ENCODE measurements at regions not wholly inside any gene's neighbourhood (a gene's known extent, or its start where the extent isn't known, plus 50 kb on each side); places are given as distances from the start of the nearest gene placed in this dataset.
A peak's percentile ranks its signal among the peaks of the same experiment; 100 is the strongest.

DNA sequence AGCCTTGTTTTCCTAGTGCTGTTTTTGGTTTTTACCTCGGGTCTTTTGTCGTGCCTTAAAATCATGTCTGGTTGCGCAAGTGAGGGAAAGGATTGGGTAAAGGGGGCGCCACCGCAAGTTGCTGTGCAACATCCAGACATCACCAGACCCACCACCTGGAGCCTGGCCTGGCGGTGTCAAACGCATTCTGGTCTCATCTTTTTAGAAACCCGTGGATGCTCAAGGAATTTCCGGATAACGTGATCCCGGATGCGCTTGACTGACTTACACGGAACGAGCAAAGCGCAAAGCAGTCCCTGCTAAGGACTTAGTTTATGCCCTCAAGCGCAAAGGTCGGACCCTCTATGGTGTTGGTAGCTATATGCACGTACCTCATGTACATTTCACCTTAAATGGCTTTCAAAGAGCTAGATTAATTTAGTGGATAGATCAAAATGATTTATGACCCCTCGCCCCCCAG is 105.2 kb downstream of the OR2B2 start (continued):
- TF ChIP-seq ZNF703 (CRISPR knock-in tag; IDR thresholded peaks at IDR 0.05; ENCODE audit: borderline replicate concordance) (no peak; the same call in 1 of the 2 replicates), MEIS1 (CRISPR knock-in tag; IDR thresholded peaks at IDR 0.05; ENCODE audit: borderline replicate concordance) (no peak), RFX3 (CRISPR knock-in tag; IDR thresholded peaks at IDR 0.05) (no peak), ZNF589 (CRISPR knock-in tag; conservative IDR thresholded peaks at IDR 0.05) (no peak), EEA1 (CRISPR knock-in tag; IDR thresholded peaks at IDR 0.05; ENCODE audit: borderline replicate concordance) (no peak), MED1 (CRISPR knock-in tag; IDR thresholded peaks at IDR 0.05) (0 out of 2 replicates have a peak, but pooled peaks have one; percentile 25), ELF3 (CRISPR knock-in tag; IDR thresholded peaks at IDR 0.05) (no peak), ELF4 (CRISPR knock-in tag; IDR thresholded peaks at IDR 0.05; ENCODE audit: borderline replicate concordance) (no peak), ZNF136 (CRISPR knock-in tag; IDR thresholded peaks at IDR 0.05; ENCODE audit: low read depth) (no peak), SALL1 (CRISPR knock-in tag; IDR thresholded peaks at IDR 0.05) (no peak), SSRP1 (CRISPR knock-in tag; IDR thresholded peaks at IDR 0.05) (no peak), ATF7 (IDR thresholded peaks at IDR 0.05) (no peak), ATF7 (CRISPR knock-in tag; IDR thresholded peaks at IDR 0.05) (no peak), ZNF616 (CRISPR knock-in tag; IDR thresholded peaks at IDR 0.05; ENCODE audit: low read depth) (no peak), LCORL (IDR thresholded peaks at IDR 0.05) (no peak), LCORL (CRISPR knock-in tag; IDR thresholded peaks at IDR 0.05) (peak; percentile 32; the same call in 1 of the 2 replicates), PAWR (CRISPR knock-in tag; IDR thresholded peaks at IDR 0.05; ENCODE audit: borderline replicate concordance) (no peak), MAFK (conservative IDR thresholded peaks at IDR 0.05 in 1 of 2, IDR thresholded peaks at IDR 0.05 in 1 of 2; ENCODE audit: low read length in 2 of 2) (no peak)
- TF ChIP-seq, protein P1, sequence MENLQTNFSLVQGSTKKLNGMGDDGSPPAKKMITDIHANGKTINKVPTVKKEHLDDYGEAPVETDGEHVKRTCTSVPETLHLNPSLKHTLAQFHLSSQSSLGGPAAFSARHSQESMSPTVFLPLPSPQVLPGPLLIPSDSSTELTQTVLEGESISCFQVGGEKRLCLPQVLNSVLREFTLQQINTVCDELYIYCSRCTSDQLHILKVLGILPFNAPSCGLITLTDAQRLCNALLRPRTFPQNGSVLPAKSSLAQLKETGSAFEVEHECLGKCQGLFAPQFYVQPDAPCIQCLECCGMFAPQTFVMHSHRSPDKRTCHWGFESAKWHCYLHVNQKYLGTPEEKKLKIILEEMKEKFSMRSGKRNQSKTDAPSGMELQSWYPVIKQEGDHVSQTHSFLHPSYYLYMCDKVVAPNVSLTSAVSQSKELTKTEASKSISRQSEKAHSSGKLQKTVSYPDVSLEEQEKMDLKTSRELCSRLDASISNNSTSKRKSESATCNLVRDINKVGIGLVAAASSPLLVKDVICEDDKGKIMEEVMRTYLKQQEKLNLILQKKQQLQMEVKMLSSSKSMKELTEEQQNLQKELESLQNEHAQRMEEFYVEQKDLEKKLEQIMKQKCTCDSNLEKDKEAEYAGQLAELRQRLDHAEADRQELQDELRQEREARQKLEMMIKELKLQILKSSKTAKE (CRISPR knock-in tag; IDR thresholded peaks at IDR 0.05; ENCODE audit: borderline replicate concordance) = no peak
- TF ChIP-seq, protein P2, sequence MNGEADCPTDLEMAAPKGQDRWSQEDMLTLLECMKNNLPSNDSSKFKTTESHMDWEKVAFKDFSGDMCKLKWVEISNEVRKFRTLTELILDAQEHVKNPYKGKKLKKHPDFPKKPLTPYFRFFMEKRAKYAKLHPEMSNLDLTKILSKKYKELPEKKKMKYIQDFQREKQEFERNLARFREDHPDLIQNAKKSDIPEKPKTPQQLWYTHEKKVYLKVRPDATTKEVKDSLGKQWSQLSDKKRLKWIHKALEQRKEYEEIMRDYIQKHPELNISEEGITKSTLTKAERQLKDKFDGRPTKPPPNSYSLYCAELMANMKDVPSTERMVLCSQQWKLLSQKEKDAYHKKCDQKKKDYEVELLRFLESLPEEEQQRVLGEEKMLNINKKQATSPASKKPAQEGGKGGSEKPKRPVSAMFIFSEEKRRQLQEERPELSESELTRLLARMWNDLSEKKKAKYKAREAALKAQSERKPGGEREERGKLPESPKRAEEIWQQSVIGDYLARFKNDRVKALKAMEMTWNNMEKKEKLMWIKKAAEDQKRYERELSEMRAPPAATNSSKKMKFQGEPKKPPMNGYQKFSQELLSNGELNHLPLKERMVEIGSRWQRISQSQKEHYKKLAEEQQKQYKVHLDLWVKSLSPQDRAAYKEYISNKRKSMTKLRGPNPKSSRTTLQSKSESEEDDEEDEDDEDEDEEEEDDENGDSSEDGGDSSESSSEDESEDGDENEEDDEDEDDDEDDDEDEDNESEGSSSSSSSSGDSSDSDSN (CRISPR knock-in tag; IDR thresholded peaks at IDR 0.05) = peak; percentile 56; the same call in 1 of the 2 replicates
- TF ChIP-seq, protein P3, sequence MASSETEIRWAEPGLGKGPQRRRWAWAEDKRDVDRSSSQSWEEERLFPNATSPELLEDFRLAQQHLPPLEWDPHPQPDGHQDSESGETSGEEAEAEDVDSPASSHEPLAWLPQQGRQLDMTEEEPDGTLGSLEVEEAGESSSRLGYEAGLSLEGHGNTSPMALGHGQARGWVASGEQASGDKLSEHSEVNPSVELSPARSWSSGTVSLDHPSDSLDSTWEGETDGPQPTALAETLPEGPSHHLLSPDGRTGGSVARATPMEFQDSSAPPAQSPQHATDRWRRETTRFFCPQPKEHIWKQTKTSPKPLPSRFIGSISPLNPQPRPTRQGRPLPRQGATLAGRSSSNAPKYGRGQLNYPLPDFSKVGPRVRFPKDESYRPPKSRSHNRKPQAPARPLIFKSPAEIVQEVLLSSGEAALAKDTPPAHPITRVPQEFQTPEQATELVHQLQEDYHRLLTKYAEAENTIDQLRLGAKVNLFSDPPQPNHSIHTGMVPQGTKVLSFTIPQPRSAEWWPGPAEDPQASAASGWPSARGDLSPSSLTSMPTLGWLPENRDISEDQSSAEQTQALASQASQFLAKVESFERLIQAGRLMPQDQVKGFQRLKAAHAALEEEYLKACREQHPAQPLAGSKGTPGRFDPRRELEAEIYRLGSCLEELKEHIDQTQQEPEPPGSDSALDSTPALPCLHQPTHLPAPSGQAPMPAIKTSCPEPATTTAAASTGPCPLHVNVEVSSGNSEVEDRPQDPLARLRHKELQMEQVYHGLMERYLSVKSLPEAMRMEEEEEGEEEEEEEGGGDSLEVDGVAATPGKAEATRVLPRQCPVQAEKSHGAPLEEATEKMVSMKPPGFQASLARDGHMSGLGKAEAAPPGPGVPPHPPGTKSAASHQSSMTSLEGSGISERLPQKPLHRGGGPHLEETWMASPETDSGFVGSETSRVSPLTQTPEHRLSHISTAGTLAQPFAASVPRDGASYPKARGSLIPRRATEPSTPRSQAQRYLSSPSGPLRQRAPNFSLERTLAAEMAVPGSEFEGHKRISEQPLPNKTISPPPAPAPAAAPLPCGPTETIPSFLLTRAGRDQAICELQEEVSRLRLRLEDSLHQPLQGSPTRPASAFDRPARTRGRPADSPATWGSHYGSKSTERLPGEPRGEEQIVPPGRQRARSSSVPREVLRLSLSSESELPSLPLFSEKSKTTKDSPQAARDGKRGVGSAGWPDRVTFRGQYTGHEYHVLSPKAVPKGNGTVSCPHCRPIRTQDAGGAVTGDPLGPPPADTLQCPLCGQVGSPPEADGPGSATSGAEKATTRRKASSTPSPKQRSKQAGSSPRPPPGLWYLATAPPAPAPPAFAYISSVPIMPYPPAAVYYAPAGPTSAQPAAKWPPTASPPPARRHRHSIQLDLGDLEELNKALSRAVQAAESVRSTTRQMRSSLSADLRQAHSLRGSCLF (CRISPR knock-in tag; IDR thresholded peaks at IDR 0.05; ENCODE audit: borderline replicate concordance) = 0 out of 2 replicates have a peak, but pooled peaks have one; percentile 66

All from HepG2 (cell line).